HG02759 (cell line): ENCODE measurements at regions not wholly inside any gene's neighbourhood (a gene's known extent, or its start where the extent isn't known, plus 50 kb on each side); places are given as distances from the start of the nearest gene placed in this dataset.
"Not testable (repeated sequence)": the region's sequence is repeated elsewhere in the genome, so short reads cannot be mapped to it uniquely, and the experiment has no call there.

Source experiments
- ATAC-seq: cut with Tn5 transposase; IDR thresholded peaks from one replicate; pipeline ENCODE4 v1.9.1; 2021; ENCODE audit warnings: mild to moderate bottlenecking, moderate library complexity; ENCODE audit not compliant: unreplicated experiment

GRCh38 chr1:166690596-166690995, 148.7 kb upstream of the POGK start:
- ATAC-seq = not testable (repeated sequence)

GRCh38 chr1:166691476-166691875, 147.8 kb upstream of the POGK start:
- no peak for ATAC-seq

- ATAC-seq = no peak
Observed at GRCh38 chr1:166692346-166692745, 146.9 kb upstream of the POGK start.

- ATAC-seq = no peak
Observed at GRCh38 chr1:166693158-166693557, 146.1 kb upstream of the POGK start.

- no peak for ATAC-seq
Observed at GRCh38 chr1:166693673-166694297, 145.5 kb upstream of the POGK start.

DNA sequence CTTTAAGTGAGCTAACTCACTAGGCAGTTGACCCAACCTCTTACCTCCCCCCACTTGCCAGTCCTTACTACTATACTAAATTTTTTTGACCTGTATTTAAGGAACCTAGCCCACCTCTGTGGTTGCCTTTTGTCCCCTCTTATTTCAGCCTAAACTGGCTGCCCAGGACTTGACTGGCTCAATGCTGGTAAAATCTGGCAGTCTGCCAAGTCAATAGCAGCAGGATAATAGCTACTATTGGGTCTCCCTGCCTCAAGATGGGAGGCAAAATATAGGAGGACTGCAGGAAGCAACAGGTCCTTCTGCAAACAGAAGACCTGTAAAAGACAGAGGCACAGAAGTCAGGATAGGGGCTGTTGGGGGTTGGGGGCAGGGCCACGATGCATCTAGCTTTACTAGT, 144.2 kb upstream of the POGK start:
- ATAC-seq = no peak

GRCh38 chr1:166695834-166696233, 143.4 kb upstream of the POGK start:
- not testable (repeated sequence) for ATAC-seq

DNA sequence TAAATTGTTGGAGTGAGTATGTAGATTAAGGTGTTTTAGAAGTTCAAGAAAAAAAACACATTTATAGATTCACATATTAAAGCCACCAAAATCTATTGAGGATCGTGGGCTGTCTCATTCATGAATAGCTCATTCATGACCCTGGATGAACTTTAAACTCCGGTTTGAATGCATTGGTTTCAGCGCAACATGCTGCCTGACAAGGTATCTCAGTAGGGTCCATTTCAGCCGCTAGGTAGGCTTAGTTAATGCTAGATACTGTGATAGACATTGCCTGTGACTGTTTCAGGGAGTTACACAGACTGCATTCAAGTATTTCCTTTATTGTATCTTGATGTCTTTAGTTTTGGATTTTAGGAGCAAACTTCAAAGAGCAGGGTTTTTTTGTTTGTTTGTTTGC, 140.5 kb upstream of the POGK start:
- no peak for ATAC-seq

GRCh38 chr1:166699613-166700012, 139.7 kb upstream of the POGK start:
- no peak for ATAC-seq

GRCh38 chr1:166700696-166701095, 138.6 kb upstream of the POGK start:
- ATAC-seq = no peak

- ATAC-seq = no peak
Observed at GRCh38 chr1:166701603-166702100, 137.6 kb upstream of the POGK start.

- no peak for ATAC-seq
Observed at GRCh38 chr1:166703141-166703540, 136.1 kb upstream of the POGK start.

GRCh38 chr1:166703726-166704462, 135.4 kb upstream of the POGK start:
- no peak for ATAC-seq

GRCh38 chr1:166705376-166706289, 133.6 kb upstream of the POGK start:
- no peak for ATAC-seq

GRCh38 chr1:166716620-166717019, 122.7 kb upstream of the POGK start:
- ATAC-seq = no peak

GRCh38 chr1:166721145-166721544, 118.1 kb upstream of the POGK start:
- no peak for ATAC-seq

- ATAC-seq = no peak
Observed at GRCh38 chr1:166730299-166730888, 108.9 kb upstream of the POGK start.

DNA sequence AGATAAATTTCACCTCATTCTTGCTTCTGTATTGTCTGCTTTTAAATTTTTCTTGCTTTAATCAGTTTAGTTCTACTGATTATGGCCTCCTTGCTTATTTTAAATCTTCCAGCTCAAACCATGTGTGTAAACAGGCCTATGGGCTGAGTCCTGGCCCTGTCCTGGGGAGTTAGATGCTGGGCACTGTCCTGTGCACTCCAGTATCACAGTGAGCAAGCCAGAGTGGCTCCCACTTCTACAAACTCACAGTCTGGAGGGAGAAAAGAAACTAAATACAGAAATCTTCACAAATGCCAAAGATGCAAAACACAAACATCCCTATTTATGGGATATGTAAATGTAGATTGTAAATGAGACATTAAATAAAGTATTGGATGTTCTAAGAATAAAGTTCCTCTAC, 101.1 kb upstream of the POGK start:
- no peak for ATAC-seq

DNA sequence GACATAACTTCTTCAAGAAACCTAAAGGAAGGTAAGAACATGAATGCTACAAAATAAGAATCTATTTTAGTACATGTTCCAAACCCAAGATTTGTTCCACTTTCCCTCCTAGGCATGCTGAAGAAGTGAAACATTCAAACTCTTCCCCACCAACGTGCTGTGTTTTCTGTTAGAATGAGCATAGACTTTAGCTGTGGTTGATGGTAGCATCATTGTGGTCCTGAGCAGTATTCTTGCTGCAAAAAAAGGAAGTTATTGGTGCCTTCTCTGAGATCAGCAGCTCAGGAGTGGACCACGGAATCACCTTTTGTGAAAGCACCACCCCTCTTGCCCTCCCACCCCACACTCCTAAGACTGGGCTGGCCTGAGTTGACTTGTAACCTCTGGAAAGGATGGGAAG, 100.4 kb upstream of the POGK start:
- no peak for ATAC-seq

GRCh38 chr1:166740668-166741276, 98.5 kb upstream of the POGK start:
- ATAC-seq = no peak

- ATAC-seq = no peak
Observed at GRCh38 chr1:166763318-166763717, 76.0 kb upstream of the POGK start.
